GM12865 (cell line): ENCODE measurements at regions not wholly inside any gene's neighbourhood (a gene's known extent, or its start where the extent isn't known, plus 50 kb on each side); places are given as distances from the start of the nearest gene placed in this dataset.
"Not testable (repeated sequence)": the region's sequence is repeated elsewhere in the genome, so short reads cannot be mapped to it uniquely, and the experiment has no call there.

Source experiments
- DNase-seq: peaks from one replicate; pipeline ENCODE4 v3.0.0; 2010; ENCODE audit warnings: low read depth
- H3K4me3 ChIP-seq: 2 replicates; pipeline ENCODE4 v1.5.1; 2011; ENCODE audit warnings: mild to moderate bottlenecking, low read depth, low read length, control low read depth
- TF ChIP-seq, protein P1 (sequence below): IDR thresholded peaks from 2 replicates; pipeline ENCODE4 v1.5.1; 2011; ENCODE audit warnings: low read length, control low read depth, low read depth, inconsistent platforms; ENCODE audit not compliant: insufficient read depth; ENCODE audit errors: missing control alignments

GRCh38 chr4:128654465-128654864 lies 155.0 kb upstream of the JADE1 start:
- H3K4me3 ChIP-seq, result no peak overlapping the region
- TF ChIP-seq, protein P1, sequence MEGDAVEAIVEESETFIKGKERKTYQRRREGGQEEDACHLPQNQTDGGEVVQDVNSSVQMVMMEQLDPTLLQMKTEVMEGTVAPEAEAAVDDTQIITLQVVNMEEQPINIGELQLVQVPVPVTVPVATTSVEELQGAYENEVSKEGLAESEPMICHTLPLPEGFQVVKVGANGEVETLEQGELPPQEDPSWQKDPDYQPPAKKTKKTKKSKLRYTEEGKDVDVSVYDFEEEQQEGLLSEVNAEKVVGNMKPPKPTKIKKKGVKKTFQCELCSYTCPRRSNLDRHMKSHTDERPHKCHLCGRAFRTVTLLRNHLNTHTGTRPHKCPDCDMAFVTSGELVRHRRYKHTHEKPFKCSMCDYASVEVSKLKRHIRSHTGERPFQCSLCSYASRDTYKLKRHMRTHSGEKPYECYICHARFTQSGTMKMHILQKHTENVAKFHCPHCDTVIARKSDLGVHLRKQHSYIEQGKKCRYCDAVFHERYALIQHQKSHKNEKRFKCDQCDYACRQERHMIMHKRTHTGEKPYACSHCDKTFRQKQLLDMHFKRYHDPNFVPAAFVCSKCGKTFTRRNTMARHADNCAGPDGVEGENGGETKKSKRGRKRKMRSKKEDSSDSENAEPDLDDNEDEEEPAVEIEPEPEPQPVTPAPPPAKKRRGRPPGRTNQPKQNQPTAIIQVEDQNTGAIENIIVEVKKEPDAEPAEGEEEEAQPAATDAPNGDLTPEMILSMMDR, result no peak
- no peak for DNase-seq

DNA sequence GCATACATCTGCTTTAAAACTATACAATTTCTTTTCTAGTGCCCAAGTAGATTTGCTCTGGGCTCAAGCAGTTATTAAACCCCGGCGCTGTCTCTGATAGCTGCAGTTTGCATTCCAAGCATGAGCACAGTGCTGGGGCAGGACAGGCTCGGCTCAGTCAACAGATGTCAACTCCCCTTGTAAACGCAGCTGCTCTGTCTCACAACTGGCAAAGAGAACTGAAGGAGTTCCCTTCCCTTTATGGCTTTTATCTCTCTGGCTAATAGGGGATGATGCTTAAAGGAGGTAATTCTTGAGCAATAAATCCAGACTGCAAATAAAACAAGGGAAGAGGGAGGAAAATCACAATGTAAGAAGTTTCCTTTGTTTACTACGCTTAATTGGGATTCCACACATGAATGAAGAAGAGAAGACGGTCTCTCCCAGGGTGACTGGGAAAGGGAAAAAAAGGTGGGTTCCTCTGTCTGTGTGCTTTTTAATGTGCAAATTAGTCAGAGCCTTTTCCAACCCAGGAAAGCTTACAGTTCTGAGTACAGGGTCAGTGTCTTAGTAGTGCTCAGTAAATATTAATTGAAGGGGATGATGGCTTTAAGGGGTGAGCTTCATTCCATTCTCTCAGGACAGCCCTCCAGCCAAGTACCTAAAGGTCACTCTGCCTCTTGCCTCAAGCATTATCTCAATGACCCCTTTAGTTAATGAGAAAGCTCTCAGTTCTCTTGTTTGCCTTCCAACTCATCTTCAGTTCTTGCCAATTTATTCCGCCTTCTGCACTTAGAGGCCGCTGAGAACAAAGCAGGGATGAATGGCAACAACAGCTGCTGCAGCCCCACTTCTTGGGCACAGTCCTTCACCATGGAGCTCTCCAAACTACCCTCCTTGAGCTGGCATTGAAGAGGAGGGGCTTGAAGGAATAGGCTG lies 155.7 kb upstream of the JADE1 start:
- TF ChIP-seq, protein P1, result no peak
- no peak overlapping the region for H3K4me3 ChIP-seq
- no peak for DNase-seq

DNA sequence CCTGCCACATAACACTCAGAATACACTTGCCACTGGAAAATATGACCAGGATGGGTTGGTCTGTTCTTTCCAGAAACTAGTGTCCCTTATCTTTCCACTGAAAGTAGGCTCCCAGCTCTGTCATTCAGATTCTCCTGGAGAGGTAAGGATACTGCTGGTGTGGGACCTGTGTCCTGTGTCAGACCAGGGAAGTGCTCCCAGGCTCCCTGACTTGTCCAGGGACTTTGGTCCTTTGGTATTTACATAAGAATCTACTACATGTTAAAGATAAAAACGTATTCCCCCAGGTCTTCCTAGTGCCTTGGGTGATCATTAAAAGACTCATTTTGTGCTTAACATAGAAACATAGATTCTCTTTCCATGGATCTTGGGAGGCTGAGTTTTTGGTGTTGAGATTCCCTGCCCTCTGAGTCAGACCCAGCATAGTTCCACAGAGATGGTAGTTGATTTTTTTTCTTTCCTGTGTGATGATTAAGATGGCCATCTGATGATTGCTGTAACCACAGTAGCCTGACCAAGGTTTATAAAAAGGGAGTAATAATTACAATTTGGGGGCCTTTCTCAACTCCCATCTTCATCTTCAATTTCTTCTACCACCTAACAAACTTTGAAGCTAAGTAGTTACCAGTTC lies 159.8 kb upstream of the JADE1 start:
- no peak for DNase-seq
- no peak overlapping the region for H3K4me3 ChIP-seq
- TF ChIP-seq, protein P1, result no peak

GRCh38 chr4:128649161-128649560 lies 160.3 kb upstream of the JADE1 start:
- DNase-seq, result no peak
- no peak overlapping the region for H3K4me3 ChIP-seq
- TF ChIP-seq, protein P1, result no peak

- TF ChIP-seq, protein P1, result no peak
- DNase-seq, result no peak
- no peak overlapping the region for H3K4me3 ChIP-seq
Measured at GRCh38 chr4:128648021-128648420, 161.5 kb upstream of the JADE1 start.

GRCh38 chr4:128646893-128647292 lies 162.6 kb upstream of the JADE1 start:
- DNase-seq, result peak; percentile 48

DNA sequence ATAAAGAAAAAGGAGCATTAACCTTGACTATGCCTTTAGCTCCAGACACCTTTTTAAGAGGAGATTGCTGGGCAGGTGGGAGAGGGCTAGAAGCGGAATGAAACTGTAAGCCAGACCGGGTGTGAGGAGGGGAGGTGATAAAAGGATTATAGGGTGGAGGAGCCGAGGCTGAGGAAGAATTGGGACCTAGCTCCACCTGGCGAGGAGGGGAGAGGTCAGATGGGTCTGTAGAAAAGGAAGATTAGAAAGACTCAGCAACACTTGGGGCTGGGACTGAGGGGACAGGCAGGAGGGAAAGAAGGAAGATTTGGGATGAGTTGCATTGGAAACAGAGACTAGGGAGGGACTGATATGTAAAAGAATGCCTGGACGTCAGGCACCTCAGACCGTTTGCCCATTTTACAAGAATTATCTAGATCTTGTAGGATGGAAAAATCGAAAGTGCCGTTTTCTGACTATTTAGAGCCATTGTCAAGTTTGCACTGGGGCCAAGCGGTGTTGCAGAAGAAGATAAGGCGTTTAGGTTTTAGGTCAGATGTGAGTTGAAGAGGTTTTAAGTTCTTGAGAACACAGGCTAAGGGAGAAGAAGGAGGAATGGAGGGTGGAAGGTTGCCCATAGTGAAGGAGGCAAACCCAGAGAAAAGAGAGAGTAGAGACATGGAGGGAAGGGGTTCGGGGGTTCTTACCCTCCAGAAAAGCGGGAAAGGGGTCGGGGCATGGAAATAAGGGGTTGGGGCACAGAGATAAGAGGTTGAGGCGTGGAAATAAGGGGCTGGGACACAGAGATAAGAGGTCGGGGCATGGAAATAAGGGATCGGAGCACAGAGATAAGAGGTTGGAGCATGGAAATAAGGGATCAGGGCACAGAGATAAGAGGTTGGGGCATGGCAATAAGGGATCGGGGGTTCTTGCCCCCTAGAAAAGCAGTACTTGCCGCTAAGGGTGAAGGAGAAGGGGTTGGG lies 164.5 kb upstream of the JADE1 start:
- not testable (repeated sequence) for DNase-seq, H3K4me3 ChIP-seq

More at GRCh38 chr4:128646893-128647292, 162.6 kb upstream of the JADE1 start:
- H3K4me3 ChIP-seq, result not testable (repeated sequence)

- not testable (repeated sequence) for DNase-seq, H3K4me3 ChIP-seq
Measured at GRCh38 chr4:128644107-128644506, 165.4 kb upstream of the JADE1 start.

DNA sequence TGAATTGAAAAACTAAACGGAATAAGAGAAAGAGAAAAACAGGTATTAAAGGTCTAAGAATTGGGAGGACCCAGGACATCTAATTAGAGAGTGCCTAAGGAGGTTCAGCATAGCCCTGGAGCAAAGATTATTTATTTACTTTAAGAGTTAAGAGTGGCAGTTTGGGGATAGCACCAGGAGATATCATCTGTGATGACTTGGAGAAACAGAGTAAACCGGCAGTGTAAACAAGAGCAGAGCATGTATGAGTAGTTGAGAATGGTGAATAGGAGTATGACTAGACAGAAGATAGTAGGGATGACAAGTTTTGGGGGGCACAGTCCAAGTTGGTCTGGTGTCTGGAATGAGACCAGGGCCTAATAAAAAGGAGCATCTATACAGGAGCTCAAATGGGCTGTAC lies 167.9 kb upstream of the JADE1 start:
- H3K4me3 ChIP-seq, DNase-seq: not testable (repeated sequence)
